Activated CD8-positive, alpha-beta T cell treated with anti-CD3 and anti-CD28 coated beads, Interleukin-2, amount 10 ng/mL, durations not matched to agents 7 days and 5 days (primary cell): ENCODE measurements at regions not wholly inside any gene's neighbourhood (a gene's known extent, or its start where the extent isn't known, plus 50 kb on each side); places are given as distances from the start of the nearest gene placed in this dataset.

ENCODE experiments used
- ATAC-seq: fragments of 150-1000 bp; cut with Tn5 transposase; one replicate; pipeline ENCODE4 v1.10.0; 2021; ENCODE audit warnings: moderate library complexity
- CTCF ChIA-PET: fragments of 350-600 bp; sonication (Branson Sonifier 250); formaldehyde crosslinking; loops from one replicate; lab custom pipeline; 2021; ENCODE audit warnings: antibody characterized with exemption; lab: Charles Lee
- POLR2A ChIA-PET: fragments of 350-600 bp; sonication (Branson Sonifier 250); formaldehyde crosslinking; loops from one replicate; lab custom pipeline; 2021; ENCODE audit warnings: antibody characterized with exemption; lab: Charles Lee
- DNase-seq: peaks from one replicate; pipeline ENCODE4 v3.0.0-alpha.2; 2020
- H3K27ac Mint-ChIP-seq: one replicate; pipeline ENCODE4 v1.8.0; 2021; ENCODE audit warnings: mild to moderate bottlenecking, mixed read lengths
- H3K27me3 Mint-ChIP-seq: one replicate; pipeline ENCODE4 v1.8.0; 2021; ENCODE audit warnings: low read depth, mixed read lengths
- H3K36me3 Mint-ChIP-seq: one replicate; pipeline ENCODE4 v1.8.0; 2021; ENCODE audit warnings: low read depth, mixed read lengths
- H3K4me1 Mint-ChIP-seq: one replicate; pipeline ENCODE4 v1.8.0; 2021; ENCODE audit warnings: low read depth, mixed read lengths
- H3K4me3 Mint-ChIP-seq: one replicate; pipeline ENCODE4 v1.8.0; 2021; ENCODE audit warnings: mild to moderate bottlenecking, mixed read lengths
- H3K9me3 Mint-ChIP-seq: one replicate; pipeline ENCODE4 v1.8.0; 2022; ENCODE audit warnings: mixed read lengths; ENCODE audit not compliant: insufficient read depth

DNA sequence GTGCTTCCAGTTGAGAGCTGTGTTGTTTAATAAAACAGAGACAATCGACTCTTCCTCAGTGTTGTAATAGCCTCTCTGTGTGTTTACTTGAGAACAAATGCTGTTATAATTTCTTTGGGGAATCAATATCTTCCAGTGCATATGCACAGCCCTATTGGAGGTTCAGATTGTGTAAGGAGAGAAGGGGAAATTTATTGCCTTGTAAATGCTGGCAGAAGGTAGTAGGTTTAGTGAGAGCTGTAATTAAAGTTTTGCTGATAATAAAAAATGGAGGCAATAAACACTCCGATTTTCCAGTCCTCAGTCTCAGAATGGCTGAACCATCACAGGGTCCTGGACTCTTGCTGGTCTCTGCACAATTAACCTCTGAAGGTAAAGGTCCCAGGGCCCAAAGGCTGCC is 128.3 kb downstream of the C5orf15 start:
- Mint-ChIP-seq H3K9me3 (peaks cover 6% of the 10 kb centered on the region), H3K36me3 (no peaks in the 10 kb centered on the region), H3K27me3 (peaks cover 20% of the 10 kb centered on the region), H3K27ac (no peak overlapping the region), H3K4me1 (no peaks in the 10 kb centered on the region), H3K4me3 (no peak overlapping the region)
- no peak for DNase-seq
- CTCF ChIA-PET, result no interaction called here
- POLR2A ChIA-PET, result no interaction called here
- ATAC-seq, result no peak

DNA sequence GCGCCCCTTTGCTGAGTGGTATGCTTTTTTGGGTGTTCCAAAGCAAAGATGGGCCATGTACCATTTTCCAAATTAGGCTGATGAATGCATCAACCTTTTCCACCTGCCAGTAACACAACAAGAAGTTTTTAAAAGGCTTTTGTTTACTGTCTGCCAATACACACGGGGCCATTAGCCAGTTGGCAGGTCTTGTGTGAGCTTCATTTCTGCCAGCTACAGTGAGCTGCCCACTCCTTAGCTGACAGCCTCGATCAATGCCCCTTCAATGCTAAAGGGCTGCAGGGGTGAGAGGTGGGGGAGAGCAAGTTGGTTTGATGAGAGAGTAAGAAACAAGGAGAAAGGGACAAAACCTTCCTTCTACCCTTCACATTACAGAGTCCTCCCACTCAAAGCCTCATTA is 128.7 kb downstream of the C5orf15 start:
- ATAC-seq (no peak), DNase-seq (no peak)
- H3K36me3 Mint-ChIP-seq, result no peaks in the 10 kb centered on the region
- peaks cover 24% of the 10 kb centered on the region for H3K27me3 Mint-ChIP-seq
- no peak overlapping the region for H3K27ac Mint-ChIP-seq
- CTCF ChIA-PET, result no interaction called here
- H3K4me3 Mint-ChIP-seq, result no peak overlapping the region
- H3K9me3 Mint-ChIP-seq, result peaks cover 6% of the 10 kb centered on the region
- POLR2A ChIA-PET, result no interaction called here
- H3K4me1 Mint-ChIP-seq, result no peaks in the 10 kb centered on the region

DNA sequence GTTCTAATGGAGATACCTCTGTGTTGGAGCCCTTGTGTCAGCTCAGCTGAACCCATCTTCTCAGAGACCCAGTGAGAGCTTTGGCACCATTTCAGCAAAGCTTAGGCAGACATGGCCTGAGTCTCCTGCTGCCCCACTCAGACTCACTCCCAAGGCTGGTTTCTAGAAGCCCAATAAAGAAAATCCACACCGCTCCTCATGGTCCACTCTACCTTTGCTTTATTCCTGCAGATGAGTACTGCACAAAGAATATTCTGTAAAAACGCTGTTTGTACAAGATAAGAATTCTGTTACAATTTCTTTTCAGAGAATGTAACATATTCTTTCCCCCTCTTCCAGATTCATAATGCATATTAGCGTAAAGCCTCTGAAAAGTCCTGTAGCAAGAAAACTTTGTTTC is 129.3 kb downstream of the C5orf15 start:
- ChIA-PET POLR2A (no interaction called here), CTCF (no interaction called here)
- DNase-seq (no peak), ATAC-seq (no peak)
- H3K27ac Mint-ChIP-seq, result no peak overlapping the region
- peaks cover 25% of the 10 kb centered on the region for H3K27me3 Mint-ChIP-seq
- peaks cover 6% of the 10 kb centered on the region for H3K9me3 Mint-ChIP-seq
- H3K36me3 Mint-ChIP-seq, result no peaks in the 10 kb centered on the region
- H3K4me1 Mint-ChIP-seq, result no peaks in the 10 kb centered on the region
- H3K4me3 Mint-ChIP-seq, result no peak overlapping the region

DNA sequence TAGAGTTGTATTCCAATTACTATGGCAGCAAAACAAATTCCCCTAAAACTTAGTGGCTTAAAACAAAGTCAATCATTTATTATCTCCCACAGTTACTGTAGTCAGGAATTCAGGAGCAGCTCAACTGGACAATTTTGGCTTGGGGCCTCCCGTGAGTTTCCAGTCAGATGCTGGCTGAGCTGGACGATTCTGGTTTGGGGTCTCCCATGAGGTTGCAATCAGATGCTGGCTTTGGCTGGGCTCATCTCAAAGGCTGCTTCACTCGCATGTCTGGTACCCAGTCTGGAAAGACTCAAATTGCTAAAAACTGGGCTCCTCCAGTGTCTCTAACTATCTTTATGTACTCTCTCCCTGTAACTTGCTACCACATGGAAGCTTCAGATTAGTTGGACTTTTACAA is 130.1 kb downstream of the C5orf15 start:
- Mint-ChIP-seq H3K4me1 (no peaks in the 10 kb centered on the region), H3K9me3 (peaks cover 6% of the 10 kb centered on the region), H3K4me3 (no peak overlapping the region), H3K27ac (no peak overlapping the region), H3K36me3 (no peaks in the 10 kb centered on the region), H3K27me3 (peaks cover 31% of the 10 kb centered on the region)
- CTCF ChIA-PET, result no interaction called here
- ATAC-seq, result no peak
- POLR2A ChIA-PET, result no interaction called here
- no peak for DNase-seq

DNA sequence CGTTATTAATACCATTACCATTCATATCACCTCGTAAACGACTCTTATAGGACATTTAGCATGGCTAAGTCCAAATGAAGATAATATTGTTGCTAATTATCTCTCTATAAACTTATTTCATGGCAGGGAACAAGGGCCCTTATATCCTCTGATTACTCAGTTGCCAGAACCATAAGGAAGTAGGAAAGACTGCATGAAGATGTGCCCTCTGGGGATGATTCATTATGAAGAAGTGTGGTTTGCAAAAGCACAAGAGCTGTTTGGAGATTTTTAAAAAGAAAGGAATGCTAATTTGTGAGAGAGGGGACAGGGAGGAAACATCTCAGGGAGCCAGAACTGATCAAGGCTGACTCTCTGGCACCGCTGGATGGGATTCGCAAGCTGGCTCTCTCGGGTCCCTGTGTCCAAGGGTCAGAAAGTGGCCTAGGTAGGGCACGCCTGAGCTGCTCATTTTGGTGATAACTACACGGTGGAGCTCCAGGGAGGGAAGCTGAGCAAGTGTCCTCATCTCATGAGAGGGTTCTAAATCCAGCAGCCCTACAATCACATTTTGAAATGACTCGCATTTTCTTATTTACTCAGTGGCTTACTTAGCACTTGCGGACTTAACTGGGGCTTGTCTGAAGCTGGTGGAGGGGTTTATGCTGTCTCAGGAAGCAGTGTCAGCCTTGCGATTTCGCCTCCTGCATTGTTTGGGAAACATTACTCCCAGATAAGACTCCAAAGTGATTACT is 136.8 kb downstream of the C5orf15 start:
- peaks cover 22% of the 10 kb centered on the region for H3K27me3 Mint-ChIP-seq
- no peaks in the 10 kb centered on the region for H3K36me3 Mint-ChIP-seq
- ChIA-PET CTCF (interaction anchor here (0.7 to 1.6 kb wide), 5 partner anchors 11 to 114 kb away, joined by 3 read pairs; no protein-coding TSS in a partner anchor), POLR2A (no interaction called here)
- ATAC-seq (no peak), DNase-seq (no peak)
- H3K27ac Mint-ChIP-seq, result no peak overlapping the region
- H3K9me3 Mint-ChIP-seq, result peaks cover 6% of the 10 kb centered on the region
- no peak overlapping the region for H3K4me3 Mint-ChIP-seq
- H3K4me1 Mint-ChIP-seq, result peaks cover 2% of the 10 kb centered on the region

DNA sequence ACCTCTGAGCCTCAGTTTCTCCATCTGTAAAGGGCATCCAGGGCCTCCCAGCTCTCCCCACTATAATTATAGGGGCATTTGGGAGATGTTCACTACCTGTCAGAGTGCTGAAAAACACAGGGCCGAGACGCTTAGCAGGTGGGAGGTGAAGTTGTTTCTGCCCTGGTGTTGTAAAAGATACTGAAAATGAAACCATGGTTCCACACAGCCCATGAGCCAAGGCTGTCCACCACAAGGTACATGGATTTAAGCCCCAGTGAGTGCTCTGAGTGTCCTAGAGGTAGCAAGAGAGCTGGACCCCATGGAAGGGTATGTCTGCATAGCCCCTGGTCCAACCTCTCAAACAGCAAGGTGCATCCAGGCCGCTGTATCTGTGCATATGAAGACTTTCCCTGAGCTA is 137.5 kb downstream of the C5orf15 start:
- peaks cover 9% of the 10 kb centered on the region for H3K4me1 Mint-ChIP-seq
- CTCF ChIA-PET, result interaction anchor here (0.7 to 1.6 kb wide), 2 partner anchors 12 to 115 kb away, joined by 3 read pairs; no protein-coding TSS in a partner anchor
- POLR2A ChIA-PET, result no interaction called here
- DNase-seq, result no peak
- no peak for ATAC-seq
- peaks cover 19% of the 10 kb centered on the region for H3K27me3 Mint-ChIP-seq
- no peaks in the 10 kb centered on the region for H3K36me3 Mint-ChIP-seq
- H3K9me3 Mint-ChIP-seq, result peaks cover 2% of the 10 kb centered on the region
- no peak overlapping the region for H3K4me3 Mint-ChIP-seq
- H3K27ac Mint-ChIP-seq, result no peak overlapping the region

DNA sequence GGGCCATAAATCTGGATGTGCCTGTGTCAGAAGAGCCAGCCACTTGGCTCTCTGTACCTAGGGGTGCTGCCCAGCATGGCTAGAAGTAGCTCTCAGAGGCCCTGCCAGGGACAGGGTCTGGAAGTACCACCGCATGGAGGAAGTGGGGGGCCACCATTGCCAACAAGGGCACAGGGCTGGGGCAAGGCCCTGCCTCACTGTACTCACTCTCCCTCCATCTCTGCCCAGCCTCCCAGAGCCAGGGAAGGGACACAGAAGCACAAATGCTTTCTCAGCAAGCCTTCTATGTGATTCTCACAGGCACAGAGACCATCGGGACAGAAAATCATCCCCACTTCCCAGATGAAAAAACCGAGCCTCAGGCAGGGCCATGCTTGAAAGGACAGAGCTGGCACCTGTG is 138.1 kb downstream of the C5orf15 start:
- DNase-seq (no peak), ATAC-seq (no peak)
- H3K4me3 Mint-ChIP-seq, result no peak overlapping the region
- H3K36me3 Mint-ChIP-seq, result no peaks in the 10 kb centered on the region
- ChIA-PET CTCF (no interaction called here), POLR2A (no interaction called here)
- no peak overlapping the region for H3K27ac Mint-ChIP-seq
- H3K9me3 Mint-ChIP-seq, result no peaks in the 10 kb centered on the region
- peaks cover 19% of the 10 kb centered on the region for H3K27me3 Mint-ChIP-seq
- peaks cover 15% of the 10 kb centered on the region for H3K4me1 Mint-ChIP-seq

DNA sequence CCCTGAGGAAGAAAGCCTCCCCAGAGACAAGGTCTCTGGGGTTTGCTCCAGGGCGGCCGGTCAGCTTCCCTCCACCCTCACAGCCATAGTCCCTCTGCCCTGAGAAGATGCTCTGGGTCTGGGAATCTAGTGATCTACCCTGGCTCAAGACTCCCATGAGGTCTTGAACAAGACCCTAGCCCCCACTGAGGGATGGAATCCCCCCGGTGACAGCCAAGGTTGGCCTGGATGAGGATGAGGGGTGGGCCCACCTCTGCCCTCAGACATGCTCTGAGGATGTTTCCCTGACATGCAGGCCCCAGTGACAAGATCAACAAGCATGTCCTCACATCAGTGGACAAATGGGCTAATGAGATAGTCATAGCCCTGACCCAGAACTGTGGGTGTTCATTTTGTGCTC is 138.6 kb downstream of the C5orf15 start:
- H3K27me3 Mint-ChIP-seq, result peaks cover 14% of the 10 kb centered on the region
- H3K27ac Mint-ChIP-seq, result no peak overlapping the region
- ChIA-PET POLR2A (no interaction called here), CTCF (no interaction called here)
- no peaks in the 10 kb centered on the region for H3K9me3 Mint-ChIP-seq
- no peak overlapping the region for H3K4me3 Mint-ChIP-seq
- DNase-seq, result no peak
- H3K36me3 Mint-ChIP-seq, result no peaks in the 10 kb centered on the region
- peaks cover 20% of the 10 kb centered on the region for H3K4me1 Mint-ChIP-seq
- no peak for ATAC-seq

DNA sequence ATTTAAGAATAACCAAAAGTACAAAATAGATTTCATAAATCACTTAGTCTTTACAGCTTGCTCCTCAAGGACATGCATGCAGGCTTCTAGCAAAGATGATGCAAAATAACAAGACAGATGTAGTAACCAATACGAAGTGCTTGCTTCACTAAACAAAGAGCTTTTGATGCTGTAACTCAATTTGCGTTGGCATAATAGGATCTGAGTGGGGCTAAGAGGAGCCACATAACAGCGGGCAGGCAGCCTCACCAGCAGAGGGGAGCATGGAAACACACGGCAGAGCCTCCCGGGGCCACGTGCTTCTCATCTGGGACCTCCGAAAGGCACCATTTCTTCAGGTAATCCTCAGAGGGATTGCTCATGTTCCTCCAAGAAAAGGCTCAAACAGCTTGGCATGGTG is 139.7 kb downstream of the C5orf15 start:
- H3K4me1 Mint-ChIP-seq, result peaks cover 29% of the 10 kb centered on the region
- H3K27me3 Mint-ChIP-seq, result peaks cover 9% of the 10 kb centered on the region
- no peak overlapping the region for H3K27ac Mint-ChIP-seq
- ChIA-PET POLR2A (no interaction called here), CTCF (interaction anchor here (1.0 kb wide), 1 partner anchor 41 kb away, joined by 3 read pairs; no protein-coding TSS in a partner anchor)
- no peak for ATAC-seq
- no peaks in the 10 kb centered on the region for H3K36me3 Mint-ChIP-seq
- H3K4me3 Mint-ChIP-seq, result no peak overlapping the region
- DNase-seq, result no peak
- no peaks in the 10 kb centered on the region for H3K9me3 Mint-ChIP-seq

DNA sequence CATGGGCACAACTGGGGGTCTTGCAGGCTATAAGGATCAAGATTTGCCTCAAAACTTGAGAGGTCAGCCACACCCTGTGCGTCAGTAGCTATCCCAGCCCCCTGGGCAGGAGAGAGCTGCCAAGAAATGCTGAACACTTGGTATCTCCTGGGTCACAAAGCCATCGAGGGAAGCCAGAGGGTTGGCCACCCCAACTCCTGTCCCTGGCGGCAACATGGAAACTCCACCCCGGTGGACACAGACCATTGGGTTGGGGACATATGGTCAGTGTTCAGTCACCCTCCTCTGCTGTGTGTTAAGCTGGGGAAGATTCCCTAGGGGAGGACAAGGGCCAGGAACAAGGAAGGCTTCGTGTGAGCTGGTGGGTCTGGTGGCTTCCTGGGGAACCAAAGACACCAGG is 140.6 kb downstream of the C5orf15 start:
- Mint-ChIP-seq H3K27ac (no peak overlapping the region), H3K36me3 (no peaks in the 10 kb centered on the region), H3K4me3 (no peak overlapping the region), H3K9me3 (no peaks in the 10 kb centered on the region), H3K27me3 (peaks cover 4% of the 10 kb centered on the region), H3K4me1 (peaks cover 29% of the 10 kb centered on the region)
- ChIA-PET POLR2A (no interaction called here), CTCF (no interaction called here)
- ATAC-seq, result no peak
- DNase-seq, result no peak

DNA sequence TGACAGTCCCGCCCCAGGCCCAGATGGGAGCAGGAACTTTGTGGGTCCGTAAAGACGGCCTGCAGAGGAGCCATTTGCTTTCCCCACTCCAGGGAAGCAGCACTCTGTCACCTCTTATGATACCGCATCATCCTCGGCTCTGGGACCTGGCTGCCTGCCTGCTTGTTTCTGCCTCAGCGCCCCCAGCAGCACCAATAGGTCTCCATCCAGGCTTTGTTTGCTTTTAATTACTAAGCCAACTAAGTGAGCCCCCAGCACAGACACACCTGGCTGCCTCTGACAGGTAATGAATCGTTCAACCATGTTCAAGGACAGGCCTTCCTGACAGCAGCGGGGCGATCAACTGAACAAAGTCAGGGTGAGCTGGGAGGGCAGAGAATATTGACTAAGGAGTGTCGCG is 141.4 kb downstream of the C5orf15 start:
- Mint-ChIP-seq H3K27ac (no peak overlapping the region), H3K36me3 (no peaks in the 10 kb centered on the region), H3K4me3 (no peak overlapping the region), H3K27me3 (peaks cover 3% of the 10 kb centered on the region), H3K4me1 (peaks cover 29% of the 10 kb centered on the region), H3K9me3 (no peaks in the 10 kb centered on the region)
- CTCF ChIA-PET, result no interaction called here
- ATAC-seq, result no peak
- no peak for DNase-seq
- POLR2A ChIA-PET, result no interaction called here

DNA sequence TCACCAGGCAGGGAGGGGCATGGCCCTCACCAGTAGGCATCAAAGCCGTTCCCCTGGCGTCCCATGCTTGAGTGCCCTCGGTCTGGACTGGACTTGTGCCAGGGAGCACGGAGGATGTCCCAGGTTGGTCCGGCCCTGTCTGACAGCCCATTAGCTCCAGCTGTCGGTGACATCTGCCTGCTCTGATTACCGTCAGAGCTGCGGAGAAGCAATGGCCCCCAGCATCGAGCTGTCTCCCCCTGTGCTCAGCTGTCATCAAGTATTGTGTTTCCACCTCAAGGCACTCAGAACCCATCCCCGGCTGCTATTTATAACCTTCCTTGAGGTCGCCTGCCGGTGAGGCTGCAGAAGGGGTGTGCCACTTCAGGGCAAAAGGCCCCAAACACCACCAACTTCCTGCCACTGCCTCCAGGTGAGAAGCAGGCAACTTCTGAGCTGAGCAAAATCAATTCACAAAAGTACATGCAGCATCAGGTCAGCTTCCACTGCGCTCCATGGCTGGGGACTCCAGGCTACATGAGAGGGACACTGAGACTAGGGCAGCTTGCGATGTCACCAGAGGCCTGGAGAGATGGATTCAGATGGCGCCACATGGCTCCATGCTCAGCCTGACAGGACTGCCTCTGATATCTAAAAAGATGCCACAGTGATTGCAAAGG is 142.7 kb downstream of the C5orf15 start:
- Mint-ChIP-seq H3K27me3 (peaks cover 9% of the 10 kb centered on the region), H3K27ac (peak overlapping the region; percentile 84), H3K36me3 (no peaks in the 10 kb centered on the region), H3K4me1 (peaks cover 37% of the 10 kb centered on the region), H3K4me3 (peak overlapping the region; percentile 52), H3K9me3 (no peaks in the 10 kb centered on the region)
- ATAC-seq (peak; percentile 88), DNase-seq (peak; percentile 79)
- POLR2A ChIA-PET, result interaction anchor here (0.7 kb wide), 1 partner anchor 344 kb away, joined by 3 read pairs; no protein-coding TSS in a partner anchor
- CTCF ChIA-PET, result interaction anchor here (1.2 to 1.8 kb wide), 3 partner anchors 25 to 71 kb away, joined by 3 to 9 read pairs (median 3); no protein-coding TSS in a partner anchor
